Right cardiac atrium (tissue), 5 donors: ENCODE measurements at regions not wholly inside any gene's neighbourhood (a gene's known extent, or its start where the extent isn't known, plus 50 kb on each side); places are given as distances from the start of the nearest gene placed in this dataset.

Experiments used
- ATAC-seq, 2 donors: fragments of 200-7000 bp; cut with Tn5 transposase; one replicate each; pipeline versions ENCODE4 v1.8.0 to v1.9.1; 2020; ENCODE audit warnings: moderate library complexity in 2 of 2, mild to moderate bottlenecking in 1 of 2
- DNase-seq, 3 donors: peaks; one replicate each; pipeline ENCODE4 v3.0.0-alpha.2; 2020
- H3K27ac ChIP-seq: one replicate; pipeline ENCODE4 v1.5.1; 2013; ENCODE audit warnings: mild to moderate bottlenecking, low read length, control low read depth, moderate library complexity
- H3K27me3 ChIP-seq: one replicate; pipeline ENCODE4 v1.6.1; 2013; ENCODE audit not compliant: control insufficient read depth, insufficient read depth
- H3K4me1 ChIP-seq: one replicate; pipeline ENCODE4 v1.6.1; 2013; ENCODE audit warnings: low read length; ENCODE audit not compliant: control insufficient read depth, insufficient read depth
- H3K4me3 ChIP-seq: one replicate; pipeline ENCODE4 v1.5.1; 2013; ENCODE audit warnings: low read length, control low read depth
- H3K9me3 ChIP-seq: one replicate; pipeline ENCODE4 v1.6.1; 2013; ENCODE audit warnings: low read length; ENCODE audit not compliant: control insufficient read depth
- WGBS: extraction: QIAGEN DNeasy Blood & Tissue Kit; methylation state at CpG from one replicate; pipeline ENCODE4 v1.1.7; 2013; 5-methylcytosine and 5-hydroxymethylcytosine counted together
- intact Hi-C, 4 donors: fragments of 100-400 bp; cut with DNase I; formaldehyde crosslinking; loops; one replicate each; pipeline versions ENCODE4 v1.11.0 to v1.14.0; 2022 to 2023
- donor health status: healthy with polysubstance abuse.
- donor health status: DM: no; HTN: yes; CAD: no.
- donor health status: DM: no; HTN: no; CAD: no.
- donor health status: DM: no; HTN: yes; CAD: no; lungs with severe emphysema.
- donor health status: DM: yes; HTN: yes; CAD: no.

DNA sequence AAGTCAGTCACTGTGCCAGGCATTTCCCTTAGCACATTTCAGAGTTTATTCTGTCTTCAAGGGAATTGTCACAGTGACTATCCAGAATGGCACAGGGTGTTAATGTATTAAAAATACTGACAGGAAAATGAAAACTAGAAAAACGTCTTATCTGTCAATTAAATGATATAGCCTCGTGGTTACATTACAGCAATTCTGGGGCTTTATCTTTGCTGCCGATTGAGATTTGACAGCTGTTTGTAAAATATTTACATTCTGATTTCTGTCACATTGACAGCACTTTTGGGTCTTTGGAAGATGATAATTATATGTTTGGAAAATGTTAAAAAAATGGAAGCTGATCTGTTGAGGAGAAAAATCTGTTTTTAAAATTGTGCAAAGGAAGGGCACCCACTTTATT lies 250.0 kb downstream of the CHRM3 start:
- H3K27me3 ChIP-seq, result no peaks in the 10 kb centered on the region
- no peaks in the 10 kb centered on the region for H3K4me1 ChIP-seq
- H3K9me3 ChIP-seq, result no peaks in the 10 kb centered on the region
- no peak overlapping the region for H3K4me3 ChIP-seq
- intact Hi-C loops, result no loop called here
- WGBS, result 23% methylated on average over 3 of the region's 3 CpGs
- H3K27ac ChIP-seq, result no peak overlapping the region
- no peak for DNase-seq
- no peak for ATAC-seq

- ATAC-seq (no peak), DNase-seq (no peak)
- Histone ChIP-seq H3K9me3 (no peaks in the 10 kb centered on the region), H3K4me1 (no peaks in the 10 kb centered on the region), H3K27me3 (no peaks in the 10 kb centered on the region), H3K4me3 (no peak overlapping the region), H3K27ac (no peak overlapping the region)
- intact Hi-C loops, result no loop called here
- 94% methylated on average over 3 of the region's 3 CpGs for WGBS
Observed at GRCh38 chr1:239644604-239645003, 258.2 kb downstream of the CHRM3 start.

- DNase-seq (no peak), ATAC-seq (no peak)
- WGBS, result 85% methylated on average over 3 of the region's 3 CpGs
- H3K9me3 ChIP-seq, result no peaks in the 10 kb centered on the region
- no peak overlapping the region for H3K27ac ChIP-seq
- intact Hi-C loops, result no loop called here
- H3K4me1 ChIP-seq, result no peaks in the 10 kb centered on the region
- no peak overlapping the region for H3K4me3 ChIP-seq
- no peaks in the 10 kb centered on the region for H3K27me3 ChIP-seq
Observed at GRCh38 chr1:239647045-239647444, 260.7 kb downstream of the CHRM3 start.

DNA sequence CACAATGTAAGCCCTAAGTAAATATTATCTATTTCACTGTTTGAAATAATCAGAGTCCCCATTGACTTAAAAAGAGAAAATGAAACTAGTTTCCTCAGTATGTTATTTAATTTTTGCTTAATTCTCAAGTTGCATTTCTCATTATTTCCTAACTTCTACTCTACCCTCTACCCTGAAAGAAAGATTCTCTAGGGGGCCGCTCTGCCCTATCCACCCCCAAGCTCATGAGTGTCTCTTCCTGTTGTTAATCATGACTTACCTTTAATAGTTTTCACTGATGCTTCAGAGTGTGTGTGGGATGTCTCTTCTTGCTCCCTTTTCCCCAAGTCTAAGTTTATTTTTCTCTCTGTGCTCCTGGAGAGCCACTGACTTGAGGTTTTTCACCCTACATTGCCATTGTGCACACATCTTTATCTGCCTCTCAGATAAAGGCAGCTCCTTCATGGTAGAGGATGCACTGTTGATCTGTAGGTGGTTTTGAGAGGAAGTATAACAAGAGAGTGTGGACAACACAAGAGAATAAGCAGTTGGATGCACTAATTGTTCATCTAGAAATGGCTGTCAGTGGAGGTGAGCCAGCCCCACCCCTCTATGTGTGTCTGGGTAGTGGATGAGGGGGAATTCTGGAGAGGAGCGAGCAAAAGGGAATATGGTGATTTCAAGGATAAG lies 261.7 kb downstream of the CHRM3 start:
- no peaks in the 10 kb centered on the region for H3K27me3 ChIP-seq
- H3K4me1 ChIP-seq, result no peaks in the 10 kb centered on the region
- H3K27ac ChIP-seq, result no peak overlapping the region
- ATAC-seq (no peak), DNase-seq (no peak)
- intact Hi-C loops, result no loop called here
- H3K9me3 ChIP-seq, result no peaks in the 10 kb centered on the region
- no peak overlapping the region for H3K4me3 ChIP-seq
- WGBS, result 93% methylated on average over 2 of the region's 2 CpGs

DNA sequence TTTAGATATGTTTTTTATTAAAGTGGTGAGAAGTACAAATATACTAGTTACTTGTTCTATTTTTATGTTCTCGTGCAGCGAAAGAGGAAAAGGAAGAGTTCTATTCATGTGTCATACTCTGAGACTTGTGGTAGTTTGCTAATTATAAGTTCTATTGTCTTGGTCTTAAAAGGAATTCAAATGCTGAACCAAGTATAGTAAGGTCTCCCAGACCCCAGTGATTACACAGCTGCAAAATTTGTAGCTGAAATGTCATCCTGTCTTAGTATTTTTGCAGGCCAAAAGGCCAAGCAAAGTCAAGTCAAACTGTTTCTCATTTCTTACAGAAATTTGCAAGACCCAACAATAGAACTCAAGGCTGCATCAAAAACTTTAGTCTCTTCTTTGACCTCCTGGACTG lies 268.7 kb downstream of the CHRM3 start:
- intact Hi-C loops, result loop anchor here in 1 of 4 donors (10.0 kb wide), 1 partner anchor 240 kb away; no protein-coding TSS in a partner anchor
- no peaks in the 10 kb centered on the region for H3K9me3 ChIP-seq
- no peaks in the 10 kb centered on the region for H3K27me3 ChIP-seq
- H3K4me1 ChIP-seq, result no peaks in the 10 kb centered on the region
- no peak for ATAC-seq
- WGBS, result 69% methylated on average over 2 of the region's 2 CpGs
- H3K4me3 ChIP-seq, result no peak overlapping the region
- no peak for DNase-seq
- H3K27ac ChIP-seq, result no peak overlapping the region

GRCh38 chr1:239657291-239657690 lies 270.9 kb downstream of the CHRM3 start:
- DNase-seq (no peak), ATAC-seq (no peak)
- intact Hi-C loops, result loop anchor here in 1 of 4 donors (10.0 kb wide), 1 partner anchor 242 kb away; no protein-coding TSS in a partner anchor
- WGBS, result 94% methylated on average over 2 of the region's 2 CpGs
- no peaks in the 10 kb centered on the region for H3K27me3 ChIP-seq
- H3K4me1 ChIP-seq, result no peaks in the 10 kb centered on the region
- H3K4me3 ChIP-seq, result no peak overlapping the region
- H3K27ac ChIP-seq, result no peak overlapping the region
- no peaks in the 10 kb centered on the region for H3K9me3 ChIP-seq

GRCh38 chr1:239662950-239663349 lies 276.6 kb downstream of the CHRM3 start:
- Histone ChIP-seq H3K27ac (no peak overlapping the region), H3K4me1 (no peaks in the 10 kb centered on the region), H3K27me3 (no peaks in the 10 kb centered on the region), H3K9me3 (no peaks in the 10 kb centered on the region), H3K4me3 (no peak overlapping the region)
- ATAC-seq, result no peak
- WGBS, result 76% methylated on average over 3 of the region's 3 CpGs
- no peak for DNase-seq
- intact Hi-C loops, result no loop called here

- no peaks in the 10 kb centered on the region for H3K27me3 ChIP-seq
- H3K4me3 ChIP-seq, result no peak overlapping the region
- ATAC-seq, result no peak
- H3K27ac ChIP-seq, result no peak overlapping the region
- intact Hi-C loops, result no loop called here
- H3K4me1 ChIP-seq, result no peaks in the 10 kb centered on the region
- no peak for DNase-seq
- H3K9me3 ChIP-seq, result no peaks in the 10 kb centered on the region
- 53% methylated on average over 1 of the region's 1 CpG for WGBS
Observed at GRCh38 chr1:239672256-239672655, 285.9 kb downstream of the CHRM3 start.

- DNase-seq, result no peak
- Histone ChIP-seq H3K4me3 (no peak overlapping the region), H3K9me3 (no peaks in the 10 kb centered on the region), H3K4me1 (no peaks in the 10 kb centered on the region), H3K27me3 (no peaks in the 10 kb centered on the region), H3K27ac (no peak overlapping the region)
- ATAC-seq, result no peak
- 85% methylated on average over 2 of the region's 2 CpGs for WGBS
- intact Hi-C loops, result no loop called here
Observed at GRCh38 chr1:239675735-239676134, 289.4 kb downstream of the CHRM3 start.

- WGBS, result 61% methylated on average over 4 of the region's 4 CpGs
- intact Hi-C loops, result no loop called here
- no peak for DNase-seq
- H3K4me3 ChIP-seq, result no peak overlapping the region
- no peaks in the 10 kb centered on the region for H3K4me1 ChIP-seq
- H3K27ac ChIP-seq, result no peak overlapping the region
- no peak for ATAC-seq
- H3K27me3 ChIP-seq, result no peaks in the 10 kb centered on the region
- no peaks in the 10 kb centered on the region for H3K9me3 ChIP-seq
Observed at GRCh38 chr1:239676522-239677273, 290.3 kb downstream of the CHRM3 start.

GRCh38 chr1:239677362-239677761 lies 291.0 kb downstream of the CHRM3 start:
- 61% methylated on average over 3 of the region's 3 CpGs for WGBS
- Histone ChIP-seq H3K27ac (no peak overlapping the region), H3K4me1 (no peaks in the 10 kb centered on the region), H3K9me3 (no peaks in the 10 kb centered on the region), H3K4me3 (no peak overlapping the region), H3K27me3 (no peaks in the 10 kb centered on the region)
- DNase-seq (no peak), ATAC-seq (no peak)
- intact Hi-C loops, result no loop called here
